ENCODE measurements at regions not wholly inside any gene's neighbourhood (a gene's known extent, or its start where the extent isn't known, plus 50 kb on each side); places are given as distances from the start of the nearest gene placed in this dataset.

GRCh38 chr1:55517036-55517435, 301.9 kb upstream of the USP24 start:
- TF ChIP-seq CTCF (IDR thresholded peaks at IDR 0.05; ENCODE audit: low read depth, low read length): no peak
- no peak for TF ChIP-seq EZH2phosphoT487 (IDR thresholded peaks at IDR 0.05; ENCODE audit: low read depth)

Measured in OCI-LY3 (cell line).